NCI-H128 (cell line): ENCODE measurements at regions not wholly inside any gene's neighbourhood (a gene's known extent, or its start where the extent isn't known, plus 50 kb on each side); places are given as distances from the start of the nearest gene placed in this dataset.
"Not testable (repeated sequence)": the region's sequence is repeated elsewhere in the genome, so short reads cannot be mapped to it uniquely, and the experiment has no call there.

Experiments used
- DNase-seq: peaks from one replicate; lab custom pipeline; 2025; ENCODE audit not compliant: unreplicated experiment; lab: John Stamatoyannopoulos, UW

DNA sequence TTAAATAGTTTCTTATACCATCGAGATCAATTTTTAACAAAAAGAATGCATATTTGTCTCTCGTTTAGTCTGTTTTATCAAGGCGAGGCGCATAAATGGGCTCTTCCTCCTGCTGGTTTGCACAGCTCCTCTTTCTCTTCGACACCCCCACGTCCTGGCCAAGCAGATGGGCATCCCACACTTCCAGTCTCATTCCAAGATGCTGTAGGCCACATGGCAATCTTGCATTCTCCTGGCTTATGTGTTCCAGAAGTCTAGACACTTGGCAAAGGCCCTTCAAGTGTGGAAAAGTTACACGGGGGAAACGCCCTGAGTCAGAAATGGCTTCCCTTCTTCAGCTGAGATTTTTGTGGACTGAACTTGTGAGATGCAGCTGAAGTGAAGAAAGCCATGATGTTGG, 447.1 kb downstream of the QKI start:
- DNase-seq, result no peak

GRCh38 chr6:163860287-163861081, 446.0 kb downstream of the QKI start:
- DNase-seq, result no peak

DNA sequence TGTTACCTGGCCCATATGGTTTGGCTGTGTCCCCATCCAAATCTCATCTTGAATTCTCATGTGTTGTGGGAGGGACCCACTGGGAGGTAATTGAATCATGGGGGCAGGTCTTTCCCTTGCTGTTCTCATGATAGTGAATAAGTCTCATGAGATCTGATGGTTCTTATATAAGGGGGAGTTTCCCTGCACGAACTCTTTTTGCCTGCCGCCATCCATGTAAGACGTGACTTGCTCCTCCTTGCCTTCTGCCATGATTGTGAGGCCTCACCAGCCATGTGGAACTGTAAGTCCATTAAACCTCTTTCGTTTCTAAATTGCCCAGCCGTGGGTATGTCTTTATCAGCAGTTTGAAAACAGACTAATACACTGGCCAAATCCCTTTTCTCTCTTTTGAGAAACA, 444.4 kb downstream of the QKI start:
- DNase-seq, result not testable (repeated sequence)

DNA sequence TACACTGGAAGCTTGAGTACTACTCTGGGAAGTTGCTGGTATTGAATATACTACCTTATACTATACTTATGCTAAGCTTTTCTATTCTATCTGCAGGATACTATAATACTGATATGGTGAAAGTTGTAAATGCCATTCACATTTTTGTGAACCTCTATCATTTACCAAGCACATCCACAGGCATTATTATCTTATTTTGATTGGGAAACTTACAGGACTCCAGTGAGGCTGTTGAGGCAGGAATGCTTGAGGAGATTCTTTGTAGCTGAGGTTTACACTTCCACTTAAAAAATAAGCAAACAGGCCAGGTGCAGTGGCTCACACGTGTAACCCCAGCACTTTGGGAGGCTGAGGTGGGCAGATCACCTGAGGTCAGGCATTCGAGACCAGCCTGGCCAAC, 442.9 kb downstream of the QKI start:
- no peak for DNase-seq

DNA sequence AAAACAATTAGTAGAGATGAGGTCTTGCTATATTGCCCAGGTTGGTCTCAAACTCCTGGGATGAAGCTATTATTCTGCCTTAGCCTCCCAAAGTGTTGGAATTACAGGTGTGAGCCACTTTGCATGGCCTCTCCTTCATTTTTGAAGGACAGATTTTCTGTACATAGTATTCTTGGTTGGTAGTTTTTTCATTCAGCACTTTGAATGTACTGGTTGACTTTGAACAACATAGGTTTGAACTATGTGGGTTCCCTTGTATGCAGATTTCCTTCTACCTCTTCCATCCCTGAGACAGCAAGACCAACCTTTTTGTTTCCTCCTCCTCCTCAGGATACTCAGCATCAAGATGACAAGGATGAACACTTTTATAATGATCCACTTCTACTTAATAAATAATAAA, 436.4 kb downstream of the QKI start:
- no peak for DNase-seq

- no peak for DNase-seq
These were observed 430.2 kb downstream of the QKI start for GRCh38 chr6:163844761-163845160.

DNA sequence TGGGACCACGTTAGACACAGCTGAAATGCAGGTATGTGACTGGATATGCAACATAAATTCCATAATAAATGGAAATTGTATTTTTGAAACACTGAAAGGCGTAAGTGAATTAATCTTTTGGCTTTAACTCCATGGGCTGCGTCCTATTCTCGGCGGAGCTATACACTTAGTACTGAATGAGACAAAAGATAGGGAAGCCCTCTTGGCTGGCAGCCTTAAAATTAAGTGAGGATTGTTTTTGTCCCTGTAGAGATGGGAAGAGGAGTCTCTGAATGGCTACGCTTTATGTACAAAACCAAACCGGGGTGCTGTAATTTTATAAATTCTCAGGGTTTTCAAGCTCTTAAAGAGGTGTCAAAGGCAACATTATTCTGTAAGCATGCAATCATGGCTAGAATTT, 429.8 kb downstream of the QKI start:
- no peak for DNase-seq

DNA sequence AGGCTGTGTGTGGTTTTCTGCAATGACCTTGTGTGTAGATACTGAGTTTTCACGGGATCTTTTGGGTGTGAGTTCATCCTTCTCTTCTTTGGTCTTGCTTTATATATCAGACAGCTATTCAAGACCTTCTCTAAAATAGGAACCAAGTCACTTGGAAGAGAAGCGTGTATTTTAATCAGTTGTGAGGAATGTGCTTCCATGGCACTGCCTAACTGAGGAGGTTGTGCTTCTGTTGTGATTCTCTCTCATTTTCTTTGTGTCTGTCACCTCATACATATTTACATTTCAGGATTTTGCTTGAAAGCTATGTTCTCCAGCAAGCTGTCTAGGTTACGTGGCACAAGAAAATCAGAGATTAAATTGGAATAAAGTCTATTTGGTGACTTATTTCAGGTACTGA, 428.7 kb downstream of the QKI start:
- no peak for DNase-seq

DNA sequence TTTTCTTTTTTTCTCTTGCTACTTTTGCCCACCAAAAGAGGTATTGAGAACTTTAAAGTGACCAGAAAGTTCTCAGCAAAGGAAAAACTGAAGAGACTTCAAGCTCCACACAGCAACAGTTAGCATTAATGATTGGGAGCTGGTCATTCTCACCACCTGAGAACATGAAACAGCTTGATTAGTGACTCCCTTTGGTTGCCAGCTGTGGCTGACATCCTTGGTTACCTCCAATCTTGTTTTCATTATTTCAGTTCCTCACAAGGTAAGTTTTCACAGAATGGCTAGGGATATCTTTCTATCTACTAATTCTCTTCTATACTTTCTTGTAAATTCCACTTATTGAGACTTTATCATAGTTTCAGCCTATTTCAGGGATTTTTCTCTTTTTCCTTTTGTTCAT, 427.9 kb downstream of the QKI start:
- DNase-seq, result no peak

DNA sequence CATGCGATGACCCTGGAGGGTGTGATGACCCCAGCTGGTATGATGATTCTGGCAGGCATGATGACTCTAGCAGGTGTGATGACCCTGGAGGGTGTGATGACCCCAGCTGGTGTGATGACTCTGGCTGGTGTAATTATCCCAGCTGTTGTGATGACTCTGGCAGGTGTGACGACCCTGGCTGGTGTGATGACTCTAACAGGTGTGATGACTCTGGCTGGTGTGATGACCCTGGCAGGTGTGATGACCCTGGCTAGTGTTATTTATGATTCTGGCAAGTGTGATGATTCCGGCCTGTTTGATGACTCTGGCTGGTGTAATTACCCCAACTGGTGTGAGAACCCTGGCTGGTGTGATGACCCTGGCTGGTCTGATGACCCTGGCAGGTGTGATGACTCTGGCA, 427.2 kb downstream of the QKI start:
- DNase-seq, result no peak

- no peak for DNase-seq
These were observed 426.8 kb downstream of the QKI start for GRCh38 chr6:163841326-163841725.

DNA sequence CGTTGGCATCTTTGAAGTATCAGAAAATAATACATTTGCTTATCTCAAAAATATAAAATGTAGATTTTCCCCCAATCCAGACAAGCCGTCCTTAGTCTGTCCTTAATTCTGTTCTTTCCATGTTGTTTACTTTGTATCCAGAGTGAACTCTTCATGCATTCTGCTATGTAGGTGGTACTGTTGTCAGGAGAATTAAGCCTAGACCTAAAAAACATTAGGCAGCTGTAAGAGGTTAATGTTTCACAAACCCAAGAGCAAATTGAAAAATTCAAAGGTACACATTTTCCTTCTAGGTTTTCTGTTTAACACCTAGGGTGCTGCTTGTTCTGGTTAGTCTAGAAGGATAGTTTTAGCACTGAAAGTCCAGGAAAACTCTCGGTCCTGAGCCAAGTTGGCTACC, 426.4 kb downstream of the QKI start:
- DNase-seq, result no peak

DNA sequence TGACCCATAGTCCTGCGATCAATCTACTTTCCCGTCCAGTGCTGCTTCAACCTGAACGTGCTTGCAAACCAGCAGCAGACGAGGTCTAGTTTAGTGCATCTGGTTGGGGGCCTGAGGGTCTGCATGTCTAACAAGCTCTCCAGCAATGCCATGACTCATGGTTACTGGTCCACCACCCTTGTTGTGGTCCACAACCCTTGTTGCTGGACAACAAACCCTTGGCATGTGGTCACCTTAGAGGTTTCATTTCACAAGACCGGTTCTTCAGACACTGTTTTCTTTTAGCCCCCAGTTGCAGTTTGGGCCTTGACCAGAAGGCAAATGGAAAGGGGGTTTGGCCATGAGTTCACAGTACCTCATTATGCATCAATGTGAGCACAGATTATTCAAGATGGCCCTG, 424.8 kb downstream of the QKI start:
- DNase-seq, result no peak

DNA sequence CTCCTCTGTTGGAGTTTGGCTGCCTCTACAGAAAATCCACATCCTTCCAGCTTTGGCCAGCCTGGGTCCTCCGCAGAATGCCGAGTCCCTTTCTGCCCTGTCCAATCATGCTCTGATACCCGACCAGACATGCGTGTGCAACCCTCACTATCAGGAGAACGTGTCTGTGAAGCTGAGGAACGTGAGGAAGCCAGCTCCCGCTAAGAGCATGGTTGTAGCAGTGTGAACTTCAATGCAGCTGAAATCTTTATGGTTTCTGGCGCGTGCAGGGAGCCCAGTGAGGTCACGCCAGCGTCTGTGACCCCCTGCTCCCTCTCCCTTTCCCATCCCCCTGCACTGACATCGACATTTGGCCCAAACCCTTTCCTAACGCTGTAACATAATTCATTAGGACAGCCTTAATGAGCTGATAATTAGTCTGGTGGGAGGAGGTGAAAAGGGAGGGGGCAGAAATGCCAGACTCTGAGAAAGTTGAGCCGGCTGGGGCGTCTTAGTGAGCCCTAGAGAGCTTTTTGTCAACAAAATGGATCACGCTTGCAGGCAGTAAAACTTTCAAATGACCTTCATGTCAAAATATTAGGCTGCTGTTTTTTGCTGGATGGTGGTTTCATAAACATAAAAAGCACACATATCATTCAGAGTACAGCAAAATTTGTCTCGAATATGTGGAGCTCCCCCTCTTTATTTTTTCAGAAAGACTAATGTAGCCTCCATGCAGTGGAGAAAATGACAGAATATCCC, 423.3 kb downstream of the QKI start:
- no peak for DNase-seq

DNA sequence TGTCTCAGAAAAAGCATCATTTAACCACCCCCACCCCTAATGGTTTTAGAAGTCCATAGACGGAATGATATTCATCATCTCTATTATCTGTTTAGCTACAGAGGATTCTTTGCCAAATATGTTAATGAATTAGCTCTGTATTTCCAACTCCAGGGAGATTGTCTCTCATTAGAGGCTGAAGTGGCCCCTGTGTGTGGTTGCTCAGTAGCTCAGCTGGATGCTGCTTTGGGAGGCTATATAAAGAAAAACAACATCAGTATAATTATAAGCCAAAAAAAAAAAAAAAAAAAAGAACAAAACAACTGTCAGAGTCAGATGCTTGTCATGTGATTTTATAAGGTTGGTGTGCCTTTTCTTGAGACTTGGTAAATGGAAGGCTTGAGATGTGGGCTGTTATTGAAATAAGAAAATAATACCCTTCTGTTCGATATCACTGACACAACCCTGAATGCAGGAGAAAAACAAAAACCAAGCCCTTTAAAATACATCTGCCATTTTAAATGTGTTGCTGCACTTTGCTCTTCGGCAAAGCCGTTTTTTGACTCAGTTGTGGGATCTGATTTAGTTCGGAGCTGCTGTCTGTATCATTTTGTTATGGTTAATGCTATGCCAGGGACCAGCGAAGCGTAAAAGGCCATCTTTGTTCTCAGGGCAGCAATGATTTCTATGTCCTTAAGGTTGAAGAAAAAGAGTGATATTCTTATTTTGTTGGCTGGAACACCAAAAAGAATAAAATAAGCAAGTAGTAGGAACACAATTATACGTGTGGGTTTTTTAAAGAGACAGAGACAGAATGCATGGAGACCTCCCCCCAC, 422.6 kb downstream of the QKI start:
- DNase-seq, result no peak

GRCh38 chr6:163835439-163836171, 421.1 kb downstream of the QKI start:
- DNase-seq, result no peak

DNA sequence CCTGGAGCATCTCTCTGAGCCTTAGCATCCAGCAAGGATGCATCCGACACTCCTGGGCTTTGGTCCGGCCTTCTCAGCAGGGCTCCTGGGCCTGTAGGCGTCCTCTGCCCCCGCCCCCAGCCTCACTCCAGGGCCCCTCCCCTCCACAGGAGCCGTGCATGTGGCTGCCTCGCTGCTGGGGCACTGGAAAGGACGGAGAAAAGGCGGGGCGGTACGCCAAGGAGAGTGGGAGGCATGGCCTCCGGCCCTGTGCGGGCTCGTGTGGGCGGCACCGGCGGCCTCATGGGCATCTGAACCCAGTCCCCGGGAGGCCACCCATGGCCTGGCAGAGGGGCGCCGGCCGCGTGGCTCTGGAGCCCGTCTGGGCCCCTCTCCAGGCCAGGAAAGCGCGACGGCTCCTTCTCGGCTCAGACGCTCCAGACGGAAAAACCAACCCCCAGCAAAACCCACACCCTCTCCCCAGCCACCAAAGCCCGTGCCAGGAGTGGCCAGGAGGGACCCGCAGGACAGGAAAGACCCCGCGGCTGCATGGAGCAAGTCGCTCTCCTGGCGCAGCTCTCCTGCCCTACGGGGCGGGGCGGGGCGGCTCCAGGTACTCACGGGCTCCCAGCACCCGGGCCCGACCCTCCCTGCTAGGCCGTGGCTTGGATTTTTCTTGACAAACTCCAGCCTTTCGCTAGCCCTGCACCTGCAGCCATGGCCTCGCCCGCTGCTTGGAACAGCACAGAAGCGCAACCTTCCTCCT, 419.9 kb downstream of the QKI start:
- DNase-seq, result no peak

GRCh38 chr6:163831736-163832135, 417.2 kb downstream of the QKI start:
- no peak for DNase-seq

GRCh38 chr6:163830641-163831040, 416.1 kb downstream of the QKI start:
- DNase-seq, result no peak

DNA sequence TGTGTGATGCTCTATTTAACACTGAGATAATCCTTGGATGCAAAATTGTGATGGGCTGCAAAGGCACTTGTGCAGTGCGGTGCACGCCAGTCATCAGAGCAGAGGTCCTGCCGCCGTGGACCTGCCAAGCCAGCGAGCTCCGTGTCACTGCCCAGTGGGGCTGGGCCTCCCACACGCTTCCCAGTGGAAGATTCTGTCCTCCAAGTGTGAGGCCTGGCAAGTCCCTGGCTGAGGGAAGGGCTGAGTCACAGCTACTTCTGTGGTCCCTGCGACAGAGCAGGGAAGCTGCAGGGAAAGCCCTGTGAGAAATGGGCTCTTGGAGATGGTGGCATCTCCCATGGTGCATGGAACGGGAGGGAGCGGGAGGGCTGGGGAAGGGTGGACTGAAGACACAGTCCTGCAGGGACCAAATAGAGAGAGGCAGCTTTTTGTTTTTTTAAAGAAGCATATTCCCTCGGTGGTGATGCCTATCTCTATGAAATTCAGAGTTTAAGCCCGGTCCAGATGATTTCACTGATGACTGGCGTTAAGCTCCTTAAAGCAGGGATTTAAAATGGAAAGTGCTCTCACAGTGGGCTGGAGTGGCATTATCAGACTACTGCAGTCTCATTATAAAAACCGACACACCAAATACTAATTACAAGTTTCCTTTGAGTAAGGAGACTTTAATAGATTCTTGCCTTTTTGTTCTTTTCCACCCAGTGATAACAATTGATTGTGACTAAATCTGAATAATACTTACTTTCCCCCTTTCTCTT, 413.7 kb downstream of the QKI start:
- DNase-seq, result no peak
